ENCODE measurements at regions not wholly inside any gene's neighbourhood (a gene's known extent, or its start where the extent isn't known, plus 50 kb on each side); places are given as distances from the start of the nearest gene placed in this dataset.

DNA sequence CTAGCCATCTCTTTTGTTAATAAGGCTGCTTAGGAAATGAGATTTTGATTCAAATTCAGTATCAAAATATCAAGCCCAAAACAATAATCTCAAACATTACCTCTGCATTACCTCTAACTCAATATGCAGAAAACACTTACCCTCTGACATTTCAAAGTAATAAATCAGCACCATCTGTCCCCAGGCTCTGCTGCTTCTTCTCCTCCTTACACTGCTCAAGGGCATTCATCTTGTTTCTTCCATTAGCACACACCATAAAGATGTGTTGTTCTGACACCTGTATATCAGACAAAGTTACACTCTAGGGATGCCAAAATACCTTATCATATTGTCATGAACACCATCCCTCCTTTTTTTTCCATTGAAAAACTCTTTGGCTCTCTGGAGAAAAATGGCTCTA lies 1630.3 kb downstream of the RPA4 start:
- no TSS peak for BruUV-seq (replicated peaks)
- POLR2A ChIA-PET = no interaction called here
- H3K4me1 ChIP-seq (ENCODE audit: insufficient read depth, low read length, poor library complexity, severe bottlenecking) = no peaks in the 10 kb centered on the region
- TF ChIP-seq CTCF (conservative IDR thresholded peaks at IDR 0.05; ENCODE audit: low read length) = no peak
- no peak for TF ChIP-seq EZH2phosphoT487 (IDR thresholded peaks at IDR 0.05; ENCODE audit: borderline replicate concordance, low read depth, low read length)
- no peak for DNase-seq (ENCODE audit: low spot score)
- H3K79me2 ChIP-seq (ENCODE audit: insufficient read depth, low read depth, low read length) = no peaks in the 10 kb centered on the region
- H3K27ac ChIP-seq (ENCODE audit: low read depth, low read length, poor library complexity, severe bottlenecking) = no peak overlapping the region
- intact Hi-C loops (cut with micrococcal nuclease; ENCODE audit: unreplicated experiment) = no loop called here
- H3K4me2 ChIP-seq (ENCODE audit: low read length) = no peak overlapping the region
- no peaks in the 10 kb centered on the region for H3K36me3 ChIP-seq (ENCODE audit: insufficient read depth, low read length)
- CTCF ChIA-PET (ENCODE audit: unreplicated experiment) = no interaction called here
- H4K20me1 ChIP-seq (ENCODE audit: insufficient read depth, low read length) = no peaks in the 10 kb centered on the region
- no peak overlapping the region for H2AFZ ChIP-seq (ENCODE audit: low read length)
- no peak overlapping the region for H3K4me3 ChIP-seq (ENCODE audit: low read depth, low read length, poor library complexity, severe bottlenecking)
- H3K9me3 ChIP-seq (ENCODE audit: low read length) = no peaks in the 10 kb centered on the region
- H3K9me2 ChIP-seq (ENCODE audit: insufficient read depth, low read length) = no peaks in the 10 kb centered on the region

DNA sequence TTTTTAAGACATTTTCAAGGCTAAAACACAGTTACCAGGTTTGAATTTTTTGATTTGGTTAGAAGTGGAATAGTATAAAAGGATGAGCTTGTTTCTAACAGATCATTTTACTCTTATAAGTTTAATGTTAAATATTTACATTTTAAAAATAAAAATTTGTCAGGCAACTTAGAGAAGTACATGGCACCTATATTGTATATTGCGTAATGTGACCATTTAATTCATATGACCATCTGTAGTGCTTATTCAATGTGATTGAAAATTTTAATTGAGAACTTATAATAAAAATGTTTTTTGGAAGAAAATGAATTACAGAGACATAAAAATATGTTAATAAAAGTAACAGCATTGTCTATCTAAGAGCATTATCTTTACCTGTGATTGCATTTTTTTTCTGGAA lies 1632.4 kb downstream of the RPA4 start:
- Histone ChIP-seq H2AFZ (ENCODE audit: low read length) (no peak overlapping the region), H3K79me2 (ENCODE audit: insufficient read depth, low read depth, low read length) (no peaks in the 10 kb centered on the region), H3K9me2 (ENCODE audit: insufficient read depth, low read length) (no peaks in the 10 kb centered on the region), H3K4me2 (ENCODE audit: low read length) (no peak overlapping the region), H3K9me3 (ENCODE audit: low read length) (no peaks in the 10 kb centered on the region), H4K20me1 (ENCODE audit: insufficient read depth, low read length) (no peaks in the 10 kb centered on the region), H3K4me1 (ENCODE audit: insufficient read depth, low read length, poor library complexity, severe bottlenecking) (no peaks in the 10 kb centered on the region), H3K27ac (ENCODE audit: low read depth, low read length, poor library complexity, severe bottlenecking) (no peak overlapping the region), H3K36me3 (ENCODE audit: insufficient read depth, low read length) (no peaks in the 10 kb centered on the region), H3K4me3 (ENCODE audit: low read depth, low read length, poor library complexity, severe bottlenecking) (no peak overlapping the region)
- ChIA-PET CTCF (ENCODE audit: unreplicated experiment) (no interaction called here), POLR2A (no interaction called here)
- intact Hi-C loops (cut with micrococcal nuclease; ENCODE audit: unreplicated experiment) = no loop called here
- DNase-seq (ENCODE audit: low spot score) = no peak
- no TSS peak for BruUV-seq (replicated peaks)
- no peak for TF ChIP-seq EZH2phosphoT487 (IDR thresholded peaks at IDR 0.05; ENCODE audit: borderline replicate concordance, low read depth, low read length)
- no peak for TF ChIP-seq CTCF (conservative IDR thresholded peaks at IDR 0.05; ENCODE audit: low read length)

DNA sequence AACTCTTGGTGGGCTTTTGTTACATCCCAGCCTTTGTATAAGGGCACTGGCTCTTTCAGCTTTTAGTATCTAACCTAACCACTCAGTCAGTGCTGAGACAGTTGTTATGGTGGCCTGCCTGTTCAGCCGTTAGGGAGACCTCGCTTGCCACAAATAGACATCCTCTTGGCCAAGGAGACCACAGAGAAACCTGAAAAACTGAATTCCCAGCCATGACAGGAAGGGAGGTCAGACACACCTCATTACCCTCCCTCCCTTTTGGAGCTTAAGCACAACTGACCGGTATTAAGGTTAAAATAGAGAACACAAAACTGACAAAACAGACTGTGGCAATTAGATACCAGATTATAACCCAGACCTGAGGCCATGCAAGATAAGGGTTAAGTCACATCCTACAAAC lies 1639.3 kb downstream of the RPA4 start:
- TF ChIP-seq CTCF (conservative IDR thresholded peaks at IDR 0.05; ENCODE audit: low read length) = no peak
- TF ChIP-seq EZH2phosphoT487 (IDR thresholded peaks at IDR 0.05; ENCODE audit: borderline replicate concordance, low read depth, low read length) = no peak
- no TSS peak for BruUV-seq (replicated peaks)
- Histone ChIP-seq H3K4me2 (ENCODE audit: low read length) (no peak overlapping the region), H3K79me2 (ENCODE audit: insufficient read depth, low read depth, low read length) (no peaks in the 10 kb centered on the region), H3K36me3 (ENCODE audit: insufficient read depth, low read length) (no peaks in the 10 kb centered on the region), H4K20me1 (ENCODE audit: insufficient read depth, low read length) (no peaks in the 10 kb centered on the region), H3K4me3 (ENCODE audit: low read depth, low read length, poor library complexity, severe bottlenecking) (no peak overlapping the region), H3K9me2 (ENCODE audit: insufficient read depth, low read length) (no peaks in the 10 kb centered on the region), H2AFZ (ENCODE audit: low read length) (no peak overlapping the region), H3K4me1 (ENCODE audit: insufficient read depth, low read length, poor library complexity, severe bottlenecking) (no peaks in the 10 kb centered on the region), H3K9me3 (ENCODE audit: low read length) (no peaks in the 10 kb centered on the region), H3K27ac (ENCODE audit: low read depth, low read length, poor library complexity, severe bottlenecking) (no peak overlapping the region)
- intact Hi-C loops (cut with micrococcal nuclease; ENCODE audit: unreplicated experiment) = no loop called here
- ChIA-PET POLR2A (no interaction called here), CTCF (ENCODE audit: unreplicated experiment) (no interaction called here)
- DNase-seq (ENCODE audit: low spot score) = no peak
